Adrenal gland (tissue), 9 donors: ENCODE measurements at regions not wholly inside any gene's neighbourhood (a gene's known extent, or its start where the extent isn't known, plus 50 kb on each side); places are given as distances from the start of the nearest gene placed in this dataset.

ENCODE experiments used
- DNase-seq, 7 donors: peaks; one replicate each; pipeline ENCODE4 v3.0.0-alpha.2; 2019 to 2020
- H3K27ac ChIP-seq, 5 donors: fragments of 200-600 bp; sonication (generic) in 4 of 5; 1 replicate in 3 of 5; 2 replicates in 2 of 5; pipeline versions ENCODE4 v1.5.1 to v1.8.0; 2016 to 2020; ENCODE audit warnings: mild to moderate bottlenecking in 1 of 5
- H3K27me3 ChIP-seq: fragments of 200-600 bp; 2 replicates; pipeline ENCODE4 v1.8.0; 2021
- H3K36me3 ChIP-seq, 2 donors: fragments of 200-600 bp; replicated peaks in 1 of 2; 1 replicate in 1 of 2; 2 replicates in 1 of 2; pipeline versions ENCODE4 v1.5.1 to v1.8.0; 2018 to 2022
- H3K4me1 ChIP-seq, 2 donors: fragments of 200-600 bp; replicated peaks in 1 of 2; 1 replicate in 1 of 2; 2 replicates in 1 of 2; pipeline versions ENCODE4 v1.5.1 to v1.8.0; 2018 to 2021
- H3K4me3 ChIP-seq, 4 donors: fragments of 200-600 bp; sonication (generic) in 3 of 4; one replicate each; pipeline ENCODE4 v1.5.1; 2016 to 2018
- H3K9me3 ChIP-seq, 3 donors: fragments of 200-600 bp; sonication (generic) in 1 of 3; replicated peaks in 1 of 3; 1 replicate in 2 of 3; 2 replicates in 1 of 3; pipeline versions ENCODE4 v1.5.1 to v1.8.0; 2016 to 2021
- POLR2A ChIP-seq, 2 donors: fragments of 450-650 bp; IDR thresholded peaks; one replicate each; pipeline ENCODE4 v1.6.1; 2017; ENCODE audit warnings: antibody characterized with exemption in 2 of 2, mild to moderate bottlenecking in 2 of 2, moderate library complexity in 1 of 2
- WGBS, 4 donors: extraction: QIAGEN DNeasy Blood & Tissue Kit in 2 of 4; methylation state at CpG; one replicate each; pipeline versions ENCODE4 v1.1.5 to v1.1.7; 2013 to 2017; 5-methylcytosine and 5-hydroxymethylcytosine counted together
- intact Hi-C, 2 donors: fragments of 100-400 bp; cut with DNase I; formaldehyde crosslinking; loops; one replicate each; pipeline versions ENCODE4 v1.14.1 to v1.15.0; 2022 to 2023
- TF ChIP-seq, protein P1 (sequence below), 6 experiments: fragments of 450-650 bp in 4 of 6; fragments of 200-600 bp in 2 of 6; sonication (generic) in 1 of 6; IDR thresholded peaks; 1 replicate in 5 of 6; 2 replicates in 1 of 6; pipeline versions ENCODE4 v1.5.1 to v1.8.0; 2016 to 2021; ENCODE audit warnings: antibody characterized with exemption in 6 of 6, mild to moderate bottlenecking in 2 of 6, moderate library complexity in 1 of 6
- donor health status: healthy with polysubstance abuse.
- donor health status: Bipolar disorder and iron deficiency.
- donor health status: DM: yes; HTN: yes; CAD: no.
- donor health status: DM: no; HTN: no; CAD: no.
- donor health status: DM: no; HTN: no; CAD: no.

GRCh38 chr1:222060210-222060916 is 318.5 kb upstream of the DUSP10 start:
- 70 to 78% (median 73%) methylated on average over 3 of the region's 3 CpGs for WGBS, 4 donors
- Histone ChIP-seq H3K4me3 (no peak overlapping the region), H3K9me3 (no peaks in the 10 kb centered on the region), H3K4me1 (no peaks in the 10 kb centered on the region), H3K36me3 (no peaks in the 10 kb centered on the region), H3K27me3 (no peaks in the 10 kb centered on the region), H3K27ac (no peak overlapping the region)
- intact Hi-C loops, result no loop called here
- no peak for DNase-seq
- TF ChIP-seq, protein P1, sequence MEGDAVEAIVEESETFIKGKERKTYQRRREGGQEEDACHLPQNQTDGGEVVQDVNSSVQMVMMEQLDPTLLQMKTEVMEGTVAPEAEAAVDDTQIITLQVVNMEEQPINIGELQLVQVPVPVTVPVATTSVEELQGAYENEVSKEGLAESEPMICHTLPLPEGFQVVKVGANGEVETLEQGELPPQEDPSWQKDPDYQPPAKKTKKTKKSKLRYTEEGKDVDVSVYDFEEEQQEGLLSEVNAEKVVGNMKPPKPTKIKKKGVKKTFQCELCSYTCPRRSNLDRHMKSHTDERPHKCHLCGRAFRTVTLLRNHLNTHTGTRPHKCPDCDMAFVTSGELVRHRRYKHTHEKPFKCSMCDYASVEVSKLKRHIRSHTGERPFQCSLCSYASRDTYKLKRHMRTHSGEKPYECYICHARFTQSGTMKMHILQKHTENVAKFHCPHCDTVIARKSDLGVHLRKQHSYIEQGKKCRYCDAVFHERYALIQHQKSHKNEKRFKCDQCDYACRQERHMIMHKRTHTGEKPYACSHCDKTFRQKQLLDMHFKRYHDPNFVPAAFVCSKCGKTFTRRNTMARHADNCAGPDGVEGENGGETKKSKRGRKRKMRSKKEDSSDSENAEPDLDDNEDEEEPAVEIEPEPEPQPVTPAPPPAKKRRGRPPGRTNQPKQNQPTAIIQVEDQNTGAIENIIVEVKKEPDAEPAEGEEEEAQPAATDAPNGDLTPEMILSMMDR (IDR thresholded peaks at IDR 0.05), result no peak
- no peak for TF ChIP-seq POLR2A (IDR thresholded peaks at IDR 0.05)

- Histone ChIP-seq H3K4me1 (no peaks in the 10 kb centered on the region), H3K27me3 (no peaks in the 10 kb centered on the region), H3K4me3 (no peak overlapping the region), H3K9me3 (no peaks in the 10 kb centered on the region), H3K27ac (no peak overlapping the region), H3K36me3 (no peaks in the 10 kb centered on the region)
- TF ChIP-seq, protein P1 (IDR thresholded peaks at IDR 0.05), result no peak
- TF ChIP-seq POLR2A (IDR thresholded peaks at IDR 0.05), result no peak
- no peak for DNase-seq
- 86 to 94% (median 89%) methylated on average over 2 of the region's 2 CpGs for WGBS, 4 donors
- intact Hi-C loops, result no loop called here
These were observed 316.4 kb upstream of the DUSP10 start for GRCh38 chr1:222058249-222058648.

GRCh38 chr1:222057162-222057561 is 315.3 kb upstream of the DUSP10 start:
- no peaks in the 10 kb centered on the region for H3K27me3 ChIP-seq
- no peak for DNase-seq
- intact Hi-C loops, result no loop called here
- H3K9me3 ChIP-seq, result no peaks in the 10 kb centered on the region
- H3K27ac ChIP-seq, result no peak overlapping the region
- no peak overlapping the region for H3K4me3 ChIP-seq
- WGBS, 4 donors, result 81 to 93% (median 90%) methylated on average over 3 of the region's 3 CpGs
- H3K36me3 ChIP-seq, result no peaks in the 10 kb centered on the region
- TF ChIP-seq, protein P1 (IDR thresholded peaks at IDR 0.05), result no peak
- no peak for TF ChIP-seq POLR2A (IDR thresholded peaks at IDR 0.05)
- no peaks in the 10 kb centered on the region for H3K4me1 ChIP-seq

DNA sequence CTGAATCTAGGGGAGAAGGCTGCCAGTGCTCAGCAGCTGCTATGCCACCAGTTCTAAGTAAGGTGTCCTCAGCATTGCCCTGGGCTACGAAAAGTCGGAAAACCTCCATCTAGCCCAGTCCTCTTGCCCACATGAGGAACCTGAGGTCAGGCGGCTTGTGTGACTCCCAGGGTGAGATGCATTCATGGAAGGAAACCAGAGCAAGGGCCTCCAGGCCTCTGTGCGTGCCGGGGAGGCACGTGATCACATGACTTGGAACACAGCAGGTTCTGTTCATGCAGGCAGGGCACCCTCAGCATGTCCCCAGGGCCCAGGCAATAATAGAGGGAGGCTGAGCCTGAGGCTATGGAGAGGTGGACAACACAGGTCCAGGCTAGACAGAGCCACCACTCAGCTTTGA is 312.5 kb upstream of the DUSP10 start:
- H3K27me3 ChIP-seq, result no peaks in the 10 kb centered on the region
- no peak overlapping the region for H3K4me3 ChIP-seq
- H3K4me1 ChIP-seq, result no peaks in the 10 kb centered on the region
- no peak for TF ChIP-seq POLR2A (IDR thresholded peaks at IDR 0.05)
- TF ChIP-seq, protein P1 (IDR thresholded peaks at IDR 0.05), result no peak
- 82 to 88% (median 87%) methylated on average over 3 to 6 of the region's 6 CpGs for WGBS, 4 donors
- no peaks in the 10 kb centered on the region for H3K9me3 ChIP-seq
- no peaks in the 10 kb centered on the region for H3K36me3 ChIP-seq
- intact Hi-C loops, result no loop called here
- DNase-seq, result no peak
- H3K27ac ChIP-seq, result no peak overlapping the region
